Natural killer cell (primary cell): ENCODE measurements at regions not wholly inside any gene's neighbourhood (a gene's known extent, or its start where the extent isn't known, plus 50 kb on each side); places are given as distances from the start of the nearest gene placed in this dataset.

Experiments
- ATAC-seq, 3 donors: fragments of 150-1000 bp in 2 of 3; fragments of 200-7000 bp in 1 of 3; cut with Tn5 transposase; 1 replicate in 1 of 3; 2 replicates in 2 of 3; pipeline ENCODE4 v1.10.0; 2021; ENCODE audit warnings: mild to moderate bottlenecking in 2 of 3, moderate library complexity in 2 of 3
- DNase-seq, 2 donors: peaks; one replicate each; pipeline versions ENCODE4 v3.0.0 to v3.0.0-alpha.2; 2013 to 2021; ENCODE audit warnings: mixed read lengths in 1 of 2
- H3K27ac ChIP-seq: one replicate; pipeline ENCODE4 v1.5.1; 2013; ENCODE audit warnings: mild to moderate bottlenecking, low read length
- H3K27me3 ChIP-seq: one replicate; pipeline ENCODE4 v1.6.1; 2013; ENCODE audit warnings: low read length; ENCODE audit not compliant: control insufficient read depth, insufficient read depth
- H3K36me3 ChIP-seq: one replicate; pipeline ENCODE4 v1.6.1; 2013; ENCODE audit warnings: low read length; ENCODE audit not compliant: control insufficient read depth, insufficient read depth
- H3K4me1 ChIP-seq: one replicate; pipeline ENCODE4 v1.6.1; 2013; ENCODE audit warnings: low read length; ENCODE audit not compliant: control insufficient read depth, insufficient read depth
- H3K4me3 ChIP-seq: one replicate; pipeline ENCODE4 v1.5.1; 2013; ENCODE audit warnings: low read length
- H3K9me3 ChIP-seq: one replicate; pipeline ENCODE4 v1.6.1; 2013; ENCODE audit warnings: low read length; ENCODE audit not compliant: control insufficient read depth, insufficient read depth
- H3K27ac Mint-ChIP-seq, 2 donors: one replicate each; pipeline ENCODE4 v1.8.0; 2022; ENCODE audit warnings: mild to moderate bottlenecking in 2 of 2, mixed read lengths in 2 of 2, moderate library complexity in 1 of 2
- H3K27me3 Mint-ChIP-seq, 2 donors: one replicate each; pipeline ENCODE4 v1.8.0; 2022; ENCODE audit warnings: low read depth in 2 of 2, mixed read lengths in 2 of 2
- H3K36me3 Mint-ChIP-seq: one replicate; pipeline ENCODE4 v1.8.0; 2022; ENCODE audit warnings: mixed read lengths
- H3K4me1 Mint-ChIP-seq, 2 donors: one replicate each; pipeline ENCODE4 v1.8.0; 2022; ENCODE audit warnings: mixed read lengths in 2 of 2
- H3K4me3 Mint-ChIP-seq: one replicate; pipeline ENCODE4 v1.8.0; 2022; ENCODE audit warnings: mild to moderate bottlenecking, moderate library complexity, mixed read lengths
- H3K9me3 Mint-ChIP-seq, 2 donors: one replicate each; pipeline ENCODE4 v1.8.0; 2022; ENCODE audit warnings: mixed read lengths in 2 of 2
- WGBS: methylation state at CpG from one replicate; pipeline ENCODE4 v1.1.7; 2013; ENCODE audit warnings: missing lambda C conversion rate; ENCODE audit not compliant: insufficient coverage; 5-methylcytosine and 5-hydroxymethylcytosine counted together
- intact Hi-C: fragments of 100-400 bp; cut with micrococcal nuclease; formaldehyde crosslinking; loops from one replicate; pipeline ENCODE4 v1.14.2; 2022
- TF ChIP-seq, protein P1 (sequence below): fragments of 200-600 bp; IDR thresholded peaks from one replicate; pipeline ENCODE4 v1.8.0; 2022; ENCODE audit warnings: antibody characterized with exemption

DNA sequence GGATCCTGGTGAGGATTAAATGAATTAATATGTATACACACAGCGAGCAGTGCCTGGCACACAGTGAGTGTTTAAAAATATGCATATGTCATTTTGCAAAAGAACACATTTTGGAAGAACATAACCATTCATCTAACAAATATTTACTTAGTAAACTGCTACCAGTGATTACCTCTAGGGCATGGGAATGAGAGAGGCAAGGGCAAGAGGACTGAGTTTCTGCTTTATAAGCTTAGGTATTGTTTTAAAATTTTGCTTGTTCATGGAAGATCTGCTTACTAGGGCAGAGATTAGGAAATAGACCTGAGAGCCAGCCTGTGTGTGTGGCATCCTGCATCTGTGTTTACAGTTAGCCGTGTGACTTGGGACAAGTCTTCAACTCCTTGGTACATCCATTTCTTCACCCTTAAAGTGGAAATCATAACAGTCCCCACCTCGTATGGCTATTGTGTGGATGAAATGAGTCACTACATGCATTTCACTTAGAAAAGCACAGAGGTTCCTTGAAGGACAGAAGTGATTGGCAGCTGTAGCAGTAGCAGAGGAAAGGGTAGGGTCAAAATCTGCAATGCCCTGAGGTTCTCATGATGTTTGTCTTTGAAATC is 198.5 kb upstream of the FMN2 start:
- H3K4me3 Mint-ChIP-seq = no peak overlapping the region
- Histone ChIP-seq H3K27ac (no peak overlapping the region), H3K27me3 (no peaks in the 10 kb centered on the region), H3K9me3 (no peaks in the 10 kb centered on the region), H3K4me1 (peaks cover 2% of the 10 kb centered on the region), H3K36me3 (no peaks in the 10 kb centered on the region), H3K4me3 (no peak overlapping the region)
- H3K27me3 Mint-ChIP-seq = peaks cover 0 to 11% of the 10 kb centered on the region in 2 donors
- no peak for ATAC-seq
- intact Hi-C loops = no loop called here
- DNase-seq = no peak
- 52% methylated on average over 2 of the region's 3 CpGs for WGBS
- TF ChIP-seq, protein P1, sequence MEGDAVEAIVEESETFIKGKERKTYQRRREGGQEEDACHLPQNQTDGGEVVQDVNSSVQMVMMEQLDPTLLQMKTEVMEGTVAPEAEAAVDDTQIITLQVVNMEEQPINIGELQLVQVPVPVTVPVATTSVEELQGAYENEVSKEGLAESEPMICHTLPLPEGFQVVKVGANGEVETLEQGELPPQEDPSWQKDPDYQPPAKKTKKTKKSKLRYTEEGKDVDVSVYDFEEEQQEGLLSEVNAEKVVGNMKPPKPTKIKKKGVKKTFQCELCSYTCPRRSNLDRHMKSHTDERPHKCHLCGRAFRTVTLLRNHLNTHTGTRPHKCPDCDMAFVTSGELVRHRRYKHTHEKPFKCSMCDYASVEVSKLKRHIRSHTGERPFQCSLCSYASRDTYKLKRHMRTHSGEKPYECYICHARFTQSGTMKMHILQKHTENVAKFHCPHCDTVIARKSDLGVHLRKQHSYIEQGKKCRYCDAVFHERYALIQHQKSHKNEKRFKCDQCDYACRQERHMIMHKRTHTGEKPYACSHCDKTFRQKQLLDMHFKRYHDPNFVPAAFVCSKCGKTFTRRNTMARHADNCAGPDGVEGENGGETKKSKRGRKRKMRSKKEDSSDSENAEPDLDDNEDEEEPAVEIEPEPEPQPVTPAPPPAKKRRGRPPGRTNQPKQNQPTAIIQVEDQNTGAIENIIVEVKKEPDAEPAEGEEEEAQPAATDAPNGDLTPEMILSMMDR = no peak
- H3K9me3 Mint-ChIP-seq = no peaks in the 10 kb centered on the region
- peaks cover 3 to 5% of the 10 kb centered on the region in 2 donors for H3K4me1 Mint-ChIP-seq
- H3K36me3 Mint-ChIP-seq = no peaks in the 10 kb centered on the region
- no peak overlapping the region for H3K27ac Mint-ChIP-seq

DNA sequence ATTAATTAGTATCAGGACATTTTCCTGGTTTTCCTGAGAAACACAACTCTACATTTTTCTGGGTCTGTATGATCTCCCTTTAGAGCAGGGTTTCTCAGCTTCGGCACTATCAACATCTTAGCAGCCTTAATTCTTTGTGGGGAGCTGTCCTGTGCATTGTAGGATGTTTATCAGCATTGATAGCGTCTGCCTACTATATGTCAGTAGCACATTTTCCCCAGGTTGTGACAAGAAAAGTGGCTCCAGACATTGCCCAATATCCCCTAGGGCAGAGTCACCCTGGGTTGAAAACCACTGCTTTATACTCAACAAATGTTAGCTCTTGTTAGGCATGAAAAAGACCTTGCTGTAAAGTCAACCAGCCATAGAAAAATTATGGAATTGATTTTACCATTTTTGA is 195.1 kb upstream of the FMN2 start:
- WGBS = 85% methylated on average over 2 of the region's 2 CpGs
- no peaks in the 10 kb centered on the region for H3K36me3 ChIP-seq
- no peak overlapping the region for H3K4me3 ChIP-seq
- no peak for ATAC-seq
- Mint-ChIP-seq H3K9me3 (no peaks in the 10 kb centered on the region), H3K4me3 (no peak overlapping the region), H3K27ac (no peak overlapping the region), H3K36me3 (no peaks in the 10 kb centered on the region), H3K27me3 (peaks cover 2 to 11% of the 10 kb centered on the region in 2 donors), H3K4me1 (peaks cover 5 to 6% of the 10 kb centered on the region in 2 donors)
- intact Hi-C loops = no loop called here
- H3K27me3 ChIP-seq = no peaks in the 10 kb centered on the region
- no peak for DNase-seq
- peaks cover 2% of the 10 kb centered on the region for H3K4me1 ChIP-seq
- TF ChIP-seq, protein P1 = no peak
- no peaks in the 10 kb centered on the region for H3K9me3 ChIP-seq
- H3K27ac ChIP-seq = no peak overlapping the region

DNA sequence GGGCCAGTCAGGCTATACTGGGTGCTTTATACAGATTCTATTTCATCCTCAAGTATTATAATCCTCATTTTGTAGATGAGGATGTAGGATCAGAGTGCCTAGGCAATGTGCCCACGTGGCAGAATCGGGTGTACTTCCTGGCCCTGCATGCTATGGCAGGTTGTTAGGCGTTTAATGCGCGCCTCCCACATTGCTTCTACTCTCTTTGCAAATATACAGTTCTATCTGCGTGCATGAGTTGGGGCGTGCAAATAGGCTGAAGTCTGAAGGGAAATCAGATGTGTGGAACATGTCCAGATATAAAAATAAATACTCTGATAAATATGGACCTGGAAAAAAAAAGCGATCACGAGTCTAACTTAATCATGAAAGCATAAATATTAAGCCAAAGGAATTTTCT is 194.7 kb upstream of the FMN2 start:
- Histone ChIP-seq H3K4me1 (peaks cover 2% of the 10 kb centered on the region), H3K27me3 (no peaks in the 10 kb centered on the region), H3K4me3 (no peak overlapping the region), H3K27ac (no peak overlapping the region), H3K9me3 (no peaks in the 10 kb centered on the region), H3K36me3 (no peaks in the 10 kb centered on the region)
- Mint-ChIP-seq H3K9me3 (no peaks in the 10 kb centered on the region), H3K4me3 (no peak overlapping the region), H3K27ac (no peak overlapping the region), H3K4me1 (peaks cover 5 to 6% of the 10 kb centered on the region in 2 donors), H3K27me3 (peaks cover 7 to 11% of the 10 kb centered on the region in 2 donors), H3K36me3 (no peaks in the 10 kb centered on the region)
- 90% methylated on average over 7 of the region's 9 CpGs for WGBS
- no peak for ATAC-seq
- intact Hi-C loops = no loop called here
- DNase-seq = no peak
- TF ChIP-seq, protein P1 = no peak

DNA sequence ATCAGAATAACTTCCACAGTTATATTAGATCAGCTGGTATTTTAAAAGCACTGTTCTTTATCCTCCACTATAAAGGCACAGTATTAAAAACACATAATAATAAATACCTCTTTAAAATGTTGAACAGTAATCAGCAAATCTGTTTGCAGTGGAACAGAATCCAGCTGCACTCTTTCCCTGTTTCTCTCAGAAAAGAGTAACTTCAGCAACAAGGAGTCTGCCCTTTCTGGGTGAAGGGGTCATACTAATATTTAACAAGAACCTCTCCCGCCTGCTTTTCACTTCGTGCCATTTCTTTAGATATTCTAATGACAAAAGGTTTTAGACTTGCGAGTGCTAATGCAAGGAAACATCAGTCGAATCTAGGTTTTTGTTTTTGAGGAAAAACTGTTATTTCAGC is 194.2 kb upstream of the FMN2 start:
- WGBS = 67% methylated on average over 4 of the region's 4 CpGs
- Histone ChIP-seq H3K9me3 (no peaks in the 10 kb centered on the region), H3K27me3 (no peaks in the 10 kb centered on the region), H3K27ac (no peak overlapping the region), H3K36me3 (no peaks in the 10 kb centered on the region), H3K4me3 (no peak overlapping the region), H3K4me1 (peaks cover 2% of the 10 kb centered on the region)
- peaks cover 11% of the 10 kb centered on the region in 2 donors for H3K27me3 Mint-ChIP-seq
- H3K4me1 Mint-ChIP-seq = peaks cover 5 to 6% of the 10 kb centered on the region in 2 donors
- intact Hi-C loops = no loop called here
- no peak overlapping the region for H3K4me3 Mint-ChIP-seq
- no peak overlapping the region for H3K27ac Mint-ChIP-seq
- no peak for DNase-seq
- no peaks in the 10 kb centered on the region for H3K9me3 Mint-ChIP-seq
- no peak for ATAC-seq
- no peaks in the 10 kb centered on the region for H3K36me3 Mint-ChIP-seq
- TF ChIP-seq, protein P1 = no peak
